GM18505 (cell line): ENCODE measurements at regions not wholly inside any gene's neighbourhood (a gene's known extent, or its start where the extent isn't known, plus 50 kb on each side); places are given as distances from the start of the nearest gene placed in this dataset.

ENCODE experiments used
- ATAC-seq: cut with Tn5 transposase; IDR thresholded peaks from one replicate; pipeline ENCODE4 v1.9.1; 2021; ENCODE audit not compliant: unreplicated experiment
- POLR2A ChIP-seq: IDR thresholded peaks from 4 replicates; pipeline ENCODE4 v1.6.1; 2011; ENCODE audit warnings: borderline replicate concordance; ENCODE audit not compliant: insufficient read depth, insufficient read length; ENCODE audit errors: extremely low read depth

- no peak for TF ChIP-seq POLR2A
- ATAC-seq: no peak
Measured at GRCh38 chr19:27691991-27692390, 1521.0 kb downstream of the UQCRFS1 start.

- ATAC-seq: no peak
Measured at GRCh38 chr19:27689734-27690241, 1523.2 kb downstream of the UQCRFS1 start.

GRCh38 chr19:27684293-27684692, 1528.7 kb downstream of the UQCRFS1 start:
- no peak for TF ChIP-seq POLR2A
- ATAC-seq: no peak

More at GRCh38 chr19:27689734-27690241, 1523.2 kb downstream of the UQCRFS1 start:
- no peak for TF ChIP-seq POLR2A

- TF ChIP-seq POLR2A: no peak
- ATAC-seq: no peak
Measured at GRCh38 chr19:27681972-27682371, 1531.0 kb downstream of the UQCRFS1 start.

GRCh38 chr19:27679905-27680304, 1533.0 kb downstream of the UQCRFS1 start:
- no peak for TF ChIP-seq POLR2A
- ATAC-seq: no peak

GRCh38 chr19:27679399-27679798, 1533.6 kb downstream of the UQCRFS1 start:
- no peak for TF ChIP-seq POLR2A
- ATAC-seq: no peak

- ATAC-seq: no peak
- no peak for TF ChIP-seq POLR2A
Measured at GRCh38 chr19:27676877-27677276, 1536.1 kb downstream of the UQCRFS1 start.

GRCh38 chr19:27676334-27676733, 1536.6 kb downstream of the UQCRFS1 start:
- no peak for ATAC-seq
- no peak for TF ChIP-seq POLR2A

- no peak for TF ChIP-seq POLR2A
- ATAC-seq: no peak
Measured at GRCh38 chr19:27675771-27676170, 1537.2 kb downstream of the UQCRFS1 start.

- no peak for ATAC-seq
- TF ChIP-seq POLR2A: no peak
Measured at GRCh38 chr19:27674701-27675100, 1538.2 kb downstream of the UQCRFS1 start.

GRCh38 chr19:27673986-27674385, 1539.0 kb downstream of the UQCRFS1 start:
- no peak for ATAC-seq
- TF ChIP-seq POLR2A: no peak

GRCh38 chr19:27672309-27673047, 1540.5 kb downstream of the UQCRFS1 start:
- TF ChIP-seq POLR2A: no peak
- no peak for ATAC-seq

GRCh38 chr19:27671876-27672275, 1541.1 kb downstream of the UQCRFS1 start:
- no peak for TF ChIP-seq POLR2A

GRCh38 chr19:27660428-27660827, 1552.5 kb downstream of the UQCRFS1 start:
- no peak for TF ChIP-seq POLR2A
- no peak for ATAC-seq

More at GRCh38 chr19:27671876-27672275, 1541.1 kb downstream of the UQCRFS1 start:
- no peak for ATAC-seq
